H9 (cell line): ENCODE measurements at regions not wholly inside any gene's neighbourhood (a gene's known extent, or its start where the extent isn't known, plus 50 kb on each side); places are given as distances from the start of the nearest gene placed in this dataset.

Source experiments
- DNase-seq: peaks from one replicate; pipeline ENCODE4 v3.0.0-alpha.2; 2017
- H2AFZ ChIP-seq: one replicate; pipeline ENCODE4 v1.6.1; 2013; ENCODE audit warnings: mild to moderate bottlenecking, low read length, control low read depth, moderate library complexity
- H2AK5ac ChIP-seq: 2 replicates; pipeline ENCODE4 v1.6.1; 2013; ENCODE audit warnings: low read length, control low read depth, mixed read lengths; ENCODE audit not compliant: insufficient read length
- H2BK120ac ChIP-seq: one replicate; pipeline ENCODE4 v1.6.1; 2013; ENCODE audit warnings: low read depth, mild to moderate bottlenecking, low read length, control low read depth, inconsistent platforms; ENCODE audit not compliant: poor library complexity, severe bottlenecking
- H2BK12ac ChIP-seq: 2 replicates; pipeline ENCODE4 v1.6.1; 2013; ENCODE audit warnings: low read length, control low read depth, mixed read lengths, low read depth; ENCODE audit not compliant: insufficient read length
- H2BK15ac ChIP-seq: 2 replicates; pipeline ENCODE4 v1.6.1; 2013; ENCODE audit warnings: low read depth, low read length, control low read depth
- H2BK20ac ChIP-seq: one replicate; pipeline ENCODE4 v1.6.1; 2013; ENCODE audit warnings: low read depth, mild to moderate bottlenecking, low read length, control low read depth, inconsistent platforms; ENCODE audit not compliant: poor library complexity, severe bottlenecking
- H2BK5ac ChIP-seq: 2 replicates; pipeline ENCODE4 v1.6.1; 2013; ENCODE audit warnings: low read length, control low read depth, mixed read lengths; ENCODE audit not compliant: insufficient read length
- H3K14ac ChIP-seq: 2 replicates; pipeline ENCODE4 v1.6.1; 2013; ENCODE audit warnings: low read length, control low read depth; ENCODE audit not compliant: insufficient read depth
- H3K18ac ChIP-seq: 2 replicates; pipeline ENCODE4 v1.6.1; 2013; ENCODE audit warnings: low read depth, mild to moderate bottlenecking, mixed read lengths, low read length, control low read depth; ENCODE audit not compliant: insufficient read length
- H3K23ac ChIP-seq: 2 replicates; pipeline ENCODE4 v1.6.1; 2013; ENCODE audit warnings: low read length, control low read depth, mixed read lengths, low read depth; ENCODE audit not compliant: insufficient read length
- H3K23me2 ChIP-seq: 2 replicates; pipeline ENCODE4 v1.6.1; 2013; ENCODE audit warnings: low read depth, mild to moderate bottlenecking, mixed read lengths, low read length, control low read depth; ENCODE audit not compliant: insufficient read length, poor library complexity, severe bottlenecking
- H3K27ac ChIP-seq: 2 replicates; pipeline ENCODE4 v1.5.1; 2013; ENCODE audit warnings: low read length, control low read depth, mixed read lengths, low read depth; ENCODE audit not compliant: insufficient read length
- H3K27me3 ChIP-seq: 2 replicates; pipeline ENCODE4 v1.6.1; 2013; ENCODE audit warnings: low read length, control low read depth, inconsistent platforms; ENCODE audit not compliant: insufficient read depth
- H3K4ac ChIP-seq: 2 replicates; pipeline ENCODE4 v1.6.1; 2013; ENCODE audit warnings: low read depth, mild to moderate bottlenecking, control low read depth, inconsistent platforms, low read length, moderate library complexity
- H3K4me1 ChIP-seq: 2 replicates; pipeline ENCODE4 v1.6.1; 2013; ENCODE audit warnings: low read length, control low read depth, inconsistent platforms; ENCODE audit not compliant: insufficient read depth
- H3K4me2 ChIP-seq: 2 replicates; pipeline ENCODE4 v1.6.1; 2013; ENCODE audit warnings: low read length, control low read depth, mixed read lengths; ENCODE audit not compliant: insufficient read length, insufficient read depth
- H3K56ac ChIP-seq: 2 replicates; pipeline ENCODE4 v1.6.1; 2013; ENCODE audit warnings: low read depth, mild to moderate bottlenecking, mixed read lengths, low read length, control low read depth; ENCODE audit not compliant: insufficient read length
- H3K79me1 ChIP-seq: 2 replicates; pipeline ENCODE4 v1.6.1; 2013; ENCODE audit warnings: low read depth, mild to moderate bottlenecking, moderate library complexity, low read length, control low read depth, inconsistent platforms; ENCODE audit not compliant: insufficient read depth, poor library complexity, severe bottlenecking
- H3K79me2 ChIP-seq: 2 replicates; pipeline ENCODE4 v1.6.1; 2013; ENCODE audit warnings: low read length, control low read depth, inconsistent platforms; ENCODE audit not compliant: insufficient read depth
- H3K9ac ChIP-seq: 2 replicates; pipeline ENCODE4 v1.6.1; 2013; ENCODE audit warnings: low read length, control low read depth, mixed read lengths; ENCODE audit not compliant: insufficient read length; ENCODE audit errors: extremely low read depth
- H3K9me3 ChIP-seq: one replicate; pipeline ENCODE4 v1.6.1; 2013; ENCODE audit warnings: low read depth, low read length, inconsistent platforms; ENCODE audit not compliant: control insufficient read depth
- H3T11ph ChIP-seq: one replicate; pipeline ENCODE4 v1.6.1; 2013; ENCODE audit warnings: mild to moderate bottlenecking, low read length, control low read depth, inconsistent platforms
- H4K20me1 ChIP-seq: one replicate; pipeline ENCODE4 v1.6.1; 2013; ENCODE audit not compliant: control insufficient read depth, insufficient read length, insufficient read depth
- H4K5ac ChIP-seq: 2 replicates; pipeline ENCODE4 v1.6.1; 2013; ENCODE audit warnings: low read depth, mild to moderate bottlenecking, mixed read lengths, low read length, control low read depth; ENCODE audit not compliant: insufficient read length
- H4K8ac ChIP-seq: replicated peaks from 2 replicates; pipeline ENCODE4 v1.6.1; 2013; ENCODE audit warnings: low read length, control low read depth, mixed read lengths, low read depth; ENCODE audit not compliant: insufficient read length
- H4K91ac ChIP-seq: 2 replicates; pipeline ENCODE4 v1.6.1; 2013; ENCODE audit warnings: low read depth, mild to moderate bottlenecking, moderate library complexity, mixed read lengths, low read length, control low read depth; ENCODE audit not compliant: insufficient read length
- H3K27ac Mint-ChIP-seq, 3 experiments: 2 replicates in 2 of 3; 3 replicates in 1 of 3; pipeline ENCODE4 v1.8.0; 2020 to 2021; ENCODE audit warnings: mixed read lengths in 3 of 3, mild to moderate bottlenecking in 1 of 3, moderate library complexity in 1 of 3
- H3K27me3 Mint-ChIP-seq: 2 replicates; pipeline ENCODE4 v1.8.0; 2021; ENCODE audit warnings: low read depth, mild to moderate bottlenecking, moderate library complexity, mixed read lengths
- H3K36me3 Mint-ChIP-seq, 3 experiments: 2 replicates in 2 of 3; 3 replicates in 1 of 3; pipeline ENCODE4 v1.8.0; 2020 to 2021; ENCODE audit warnings: low read depth in 3 of 3, mixed read lengths in 3 of 3; ENCODE audit not compliant: insufficient read depth in 1 of 3
- H3K4me1 Mint-ChIP-seq, 2 experiments: 2 replicates each; pipeline ENCODE4 v1.8.0; 2020; ENCODE audit warnings: mixed read lengths in 2 of 2
- H3K4me3 Mint-ChIP-seq, 2 experiments: 2 replicates in 1 of 2; 3 replicates in 1 of 2; pipeline ENCODE4 v1.8.0; 2020 to 2021; ENCODE audit warnings: mild to moderate bottlenecking in 2 of 2, mixed read lengths in 2 of 2, moderate library complexity in 1 of 2
- H3K9me3 Mint-ChIP-seq, 2 experiments: 2 replicates in 1 of 2; 3 replicates in 1 of 2; pipeline ENCODE4 v1.8.0; 2020; ENCODE audit warnings: mild to moderate bottlenecking in 2 of 2, mixed read lengths in 2 of 2, moderate library complexity in 1 of 2
- WGBS: extraction: QIAGEN DNeasy Blood & Tissue Kit; methylation state at CpG from one replicate; pipeline ENCODE4 v1.1.7; 2013; ENCODE audit warnings: missing lambda C conversion rate, low lambda C conversion rate, mixed read lengths; ENCODE audit not compliant: insufficient read length; ENCODE audit errors: extremely low coverage; 5-methylcytosine and 5-hydroxymethylcytosine counted together
- TF ChIP-seq, protein P1 (sequence below): fragments of 200-600 bp; sonication (generic); conservative IDR thresholded peaks from 3 replicates; pipeline ENCODE4 v1.8.0; 2021; ENCODE audit warnings: antibody characterized with exemption, mild to moderate bottlenecking

DNA sequence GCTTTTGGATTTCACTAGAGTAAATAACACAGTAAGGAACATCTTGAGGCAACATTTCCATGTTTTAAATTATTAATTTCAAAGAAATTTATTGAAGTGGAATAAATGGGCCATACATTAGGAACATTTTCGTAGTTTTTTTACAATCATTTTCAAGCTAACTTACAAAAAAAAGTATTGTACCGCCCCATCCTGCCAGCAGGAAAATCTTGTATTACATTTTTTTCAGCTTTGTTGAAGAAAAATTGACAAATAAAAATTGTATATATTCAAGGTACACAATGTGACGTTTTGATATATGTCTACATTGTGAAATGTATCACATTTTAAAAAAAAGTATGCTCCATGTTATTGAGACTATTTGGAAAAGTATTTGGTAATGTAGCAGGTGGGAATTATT is 1001.9 kb upstream of the NR2F2 start:
- Histone ChIP-seq H2AFZ (no peak overlapping the region), H4K8ac (no peak overlapping the region), H3K27ac (no peak overlapping the region), H3T11ph (no peak overlapping the region), H3K23ac (no peak overlapping the region), H4K5ac (no peak overlapping the region), H3K23me2 (peaks cover 3% of the 10 kb centered on the region), H2BK20ac (no peak overlapping the region), H3K4ac (no peak overlapping the region), H2AK5ac (no peak overlapping the region), H3K27me3 (peaks cover 2% of the 10 kb centered on the region; the same call in 1 of the 2 replicates), H4K20me1 (no peaks in the 10 kb centered on the region), H3K79me1 (no peaks in the 10 kb centered on the region), H3K14ac (no peak overlapping the region), H2BK15ac (no peak overlapping the region), H2BK5ac (no peak overlapping the region), H3K18ac (no peak overlapping the region), H4K91ac (no peak overlapping the region), H3K4me2 (no peak overlapping the region), H3K9ac (no peak overlapping the region), H3K79me2 (no peaks in the 10 kb centered on the region), H2BK120ac (no peak overlapping the region), H3K4me1 (no peaks in the 10 kb centered on the region), H3K9me3 (no peaks in the 10 kb centered on the region), H3K56ac (no peak overlapping the region), H2BK12ac (no peak overlapping the region)
- no peak overlapping the region for H3K4me3 Mint-ChIP-seq
- H3K27me3 Mint-ChIP-seq, result peaks cover 42% of the 10 kb centered on the region
- no peak for DNase-seq
- H3K9me3 Mint-ChIP-seq, result no peaks in the 10 kb centered on the region
- TF ChIP-seq, protein P1, sequence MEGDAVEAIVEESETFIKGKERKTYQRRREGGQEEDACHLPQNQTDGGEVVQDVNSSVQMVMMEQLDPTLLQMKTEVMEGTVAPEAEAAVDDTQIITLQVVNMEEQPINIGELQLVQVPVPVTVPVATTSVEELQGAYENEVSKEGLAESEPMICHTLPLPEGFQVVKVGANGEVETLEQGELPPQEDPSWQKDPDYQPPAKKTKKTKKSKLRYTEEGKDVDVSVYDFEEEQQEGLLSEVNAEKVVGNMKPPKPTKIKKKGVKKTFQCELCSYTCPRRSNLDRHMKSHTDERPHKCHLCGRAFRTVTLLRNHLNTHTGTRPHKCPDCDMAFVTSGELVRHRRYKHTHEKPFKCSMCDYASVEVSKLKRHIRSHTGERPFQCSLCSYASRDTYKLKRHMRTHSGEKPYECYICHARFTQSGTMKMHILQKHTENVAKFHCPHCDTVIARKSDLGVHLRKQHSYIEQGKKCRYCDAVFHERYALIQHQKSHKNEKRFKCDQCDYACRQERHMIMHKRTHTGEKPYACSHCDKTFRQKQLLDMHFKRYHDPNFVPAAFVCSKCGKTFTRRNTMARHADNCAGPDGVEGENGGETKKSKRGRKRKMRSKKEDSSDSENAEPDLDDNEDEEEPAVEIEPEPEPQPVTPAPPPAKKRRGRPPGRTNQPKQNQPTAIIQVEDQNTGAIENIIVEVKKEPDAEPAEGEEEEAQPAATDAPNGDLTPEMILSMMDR, result no peak
- peaks cover 4 to 11% of the 10 kb centered on the region in 2 experiments; a peak in 2 of 4 replicates for H3K4me1 Mint-ChIP-seq
- no peak overlapping the region for H3K27ac Mint-ChIP-seq
- no peaks in the 10 kb centered on the region for H3K36me3 Mint-ChIP-seq
- WGBS, result no CpG with 5 or more reads among the region's 3 CpGs
